GM18861 (cell line): ENCODE measurements at regions not wholly inside any gene's neighbourhood (a gene's known extent, or its start where the extent isn't known, plus 50 kb on each side); places are given as distances from the start of the nearest gene placed in this dataset.
A peak's percentile ranks its signal among the peaks of the same experiment; 100 is the strongest.
"Not testable (repeated sequence)": the region's sequence is repeated elsewhere in the genome, so short reads cannot be mapped to it uniquely, and the experiment has no call there.

Source experiments
- ATAC-seq: cut with Tn5 transposase; IDR thresholded peaks from one replicate; pipeline ENCODE4 v1.9.1; 2021; ENCODE audit not compliant: unreplicated experiment

GRCh38 chr5:39624890-39625289 is 200.1 kb upstream of the DAB2 start:
- ATAC-seq = peak; percentile 6

GRCh38 chr5:39624268-39624886 is 199.6 kb upstream of the DAB2 start:
- ATAC-seq = peak; percentile 97

GRCh38 chr5:39623291-39623865 is 198.6 kb upstream of the DAB2 start:
- no peak for ATAC-seq

GRCh38 chr5:39622281-39622680 is 197.5 kb upstream of the DAB2 start:
- ATAC-seq = no peak

- ATAC-seq = no peak
Measured at GRCh38 chr5:39619168-39619818, 194.5 kb upstream of the DAB2 start.

- ATAC-seq = no peak
Measured at GRCh38 chr5:39618391-39618790, 193.6 kb upstream of the DAB2 start.

GRCh38 chr5:39616131-39616530 is 191.4 kb upstream of the DAB2 start:
- ATAC-seq = no peak

GRCh38 chr5:39611076-39611475 is 186.3 kb upstream of the DAB2 start:
- not testable (repeated sequence) for ATAC-seq

- peak; percentile 76 for ATAC-seq
Measured at GRCh38 chr5:39608024-39608423, 183.2 kb upstream of the DAB2 start.

GRCh38 chr5:39606591-39606990 is 181.8 kb upstream of the DAB2 start:
- no peak for ATAC-seq

GRCh38 chr5:39605588-39606575 is 181.1 kb upstream of the DAB2 start:
- no peak for ATAC-seq

- no peak for ATAC-seq
Measured at GRCh38 chr5:39605145-39605544, 180.4 kb upstream of the DAB2 start.

GRCh38 chr5:39604491-39604890 is 179.7 kb upstream of the DAB2 start:
- no peak for ATAC-seq

GRCh38 chr5:39599721-39600431 is 175.1 kb upstream of the DAB2 start:
- ATAC-seq = no peak

- no peak for ATAC-seq
Measured at GRCh38 chr5:39598661-39599248, 174.0 kb upstream of the DAB2 start.

GRCh38 chr5:39588179-39588578 is 163.4 kb upstream of the DAB2 start:
- no peak for ATAC-seq

GRCh38 chr5:39587675-39588074 is 162.9 kb upstream of the DAB2 start:
- ATAC-seq = peak; percentile 48

GRCh38 chr5:39586185-39586584 is 161.4 kb upstream of the DAB2 start:
- ATAC-seq = no peak

- no peak for ATAC-seq
Measured at GRCh38 chr5:39584927-39585326, 160.1 kb upstream of the DAB2 start.

- no peak for ATAC-seq
Measured at GRCh38 chr5:39580702-39581453, 156.1 kb upstream of the DAB2 start.
